Neural progenitor cell (in vitro differentiated cells): ENCODE measurements at regions not wholly inside any gene's neighbourhood (a gene's known extent, or its start where the extent isn't known, plus 50 kb on each side); places are given as distances from the start of the nearest gene placed in this dataset.

Experiments
- DNase-seq: peaks from one replicate; pipeline ENCODE4 v3.0.0-alpha.2; 2016; ENCODE audit warnings: low spot score
- H2AFZ ChIP-seq: fragments of 200-600 bp; sonication (generic); replicated peaks from 2 replicates; pipeline ENCODE4 v1.6.1; 2016; ENCODE audit warnings: antibody characterized with exemption
- H3F3A ChIP-seq: fragments of 200-600 bp; sonication (generic); 2 replicates; pipeline ENCODE4 v1.6.1; 2016; ENCODE audit warnings: antibody characterized with exemption, low read depth
- H3K27ac ChIP-seq: fragments of 200-600 bp; sonication (generic); 2 replicates; pipeline ENCODE4 v1.5.1; 2016; ENCODE audit warnings: mild to moderate bottlenecking
- H3K27me3 ChIP-seq: fragments of 200-600 bp; sonication (generic); 2 replicates; pipeline ENCODE4 v1.6.1; 2016; ENCODE audit warnings: mild to moderate bottlenecking, moderate library complexity
- H3K36me3 ChIP-seq: fragments of 200-600 bp; sonication (generic); 2 replicates; pipeline ENCODE4 v1.5.1; 2016
- H3K4me1 ChIP-seq: fragments of 200-600 bp; sonication (generic); 2 replicates; pipeline ENCODE4 v1.6.1; 2016; ENCODE audit warnings: mixed run types
- H3K4me2 ChIP-seq: fragments of 200-600 bp; sonication (generic); 2 replicates; pipeline ENCODE4 v1.6.1; 2016
- H3K4me3 ChIP-seq: fragments of 200-600 bp; sonication (generic); 2 replicates; pipeline ENCODE4 v1.5.1; 2016
- H3K79me2 ChIP-seq: fragments of 200-600 bp; sonication (generic); 2 replicates; pipeline ENCODE4 v1.6.1; 2016; ENCODE audit warnings: low read depth
- H3K9ac ChIP-seq: fragments of 200-600 bp; sonication (generic); 2 replicates; pipeline ENCODE4 v1.6.1; 2016
- H3K9me3 ChIP-seq: fragments of 200-600 bp; sonication (generic); 2 replicates; pipeline ENCODE4 v1.5.1; 2016; ENCODE audit warnings: low read depth
- H4K20me1 ChIP-seq: fragments of 200-600 bp; sonication (generic); 2 replicates; pipeline ENCODE4 v1.6.1; 2016; ENCODE audit warnings: low read depth
- H3K27ac Mint-ChIP-seq: 3 replicates; pipeline ENCODE4 v1.8.0; 2021; ENCODE audit warnings: mixed read lengths
- H3K27me3 Mint-ChIP-seq: 2 replicates; pipeline ENCODE4 v1.8.0; 2022; ENCODE audit warnings: low read depth, mild to moderate bottlenecking, inconsistent platforms, moderate library complexity, mixed read lengths; ENCODE audit not compliant: insufficient read depth
- H3K36me3 Mint-ChIP-seq: 3 replicates; pipeline ENCODE4 v1.8.0; 2021; ENCODE audit warnings: mixed read lengths
- H3K4me1 Mint-ChIP-seq: 3 replicates; pipeline ENCODE4 v1.8.0; 2021; ENCODE audit warnings: mixed read lengths
- H3K4me3 Mint-ChIP-seq: 3 replicates; pipeline ENCODE4 v1.8.0; 2021; ENCODE audit warnings: mild to moderate bottlenecking, moderate library complexity, mixed read lengths
- H3K9me3 Mint-ChIP-seq: 3 replicates; pipeline ENCODE4 v1.8.0; 2020; ENCODE audit warnings: mixed read lengths
- CTCF ChIP-seq: fragments of 200-600 bp; sonication (generic); IDR thresholded peaks from 2 replicates; pipeline ENCODE4 v1.5.1; 2017; ENCODE audit warnings: antibody characterized with exemption, mild to moderate bottlenecking
- EZH2 ChIP-seq: fragments of 200-600 bp; sonication (generic); IDR thresholded peaks from 2 replicates; pipeline ENCODE4 v1.6.1; 2017; ENCODE audit warnings: antibody characterized with exemption, mild to moderate bottlenecking, moderate library complexity
- EZH2phosphoT487 ChIP-seq: fragments of 200-600 bp; sonication (generic); IDR thresholded peaks from 2 replicates; pipeline ENCODE4 v1.6.1; 2017; ENCODE audit warnings: antibody characterized with exemption

DNA sequence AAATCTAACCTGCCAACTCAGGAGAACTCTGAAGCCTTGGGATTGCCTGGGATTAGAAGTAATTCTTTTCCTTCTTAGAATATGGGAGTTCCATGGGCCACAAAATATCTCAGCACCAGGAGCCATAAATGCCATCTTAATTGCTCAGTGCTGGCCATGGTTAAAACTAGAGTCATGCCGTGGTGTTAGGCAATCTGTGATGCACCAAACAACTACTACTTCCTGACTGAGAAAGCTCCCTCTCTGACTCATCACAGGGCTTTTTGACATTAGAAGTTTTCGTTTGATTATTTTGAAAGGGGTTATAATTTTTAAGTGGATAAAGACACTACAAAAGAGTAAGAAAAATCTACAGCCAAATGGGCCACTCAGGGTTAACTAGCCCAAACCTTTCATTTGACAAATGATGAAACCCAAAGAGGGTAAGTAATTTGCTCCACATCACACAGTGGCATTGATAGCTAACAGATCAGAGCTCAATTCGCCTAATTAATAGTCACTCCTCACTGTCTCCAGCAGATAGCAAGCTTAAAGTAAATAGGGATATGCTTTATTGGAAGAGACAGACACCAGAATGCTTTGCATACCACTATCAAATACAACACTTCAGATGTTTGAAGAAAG is 377.3 kb downstream of the EMP1 start:
- Mint-ChIP-seq H3K4me3 (no peak overlapping the region), H3K27me3 (peaks cover 5% of the 10 kb centered on the region), H3K4me1 (peaks cover 15% of the 10 kb centered on the region), H3K9me3 (peaks cover 3% of the 10 kb centered on the region), H3K27ac (no peak overlapping the region), H3K36me3 (no peaks in the 10 kb centered on the region)
- peaks cover 10% of the 10 kb centered on the region for H3F3A ChIP-seq
- no peak overlapping the region for H3K4me2 ChIP-seq
- H2AFZ ChIP-seq, result no peak overlapping the region
- H3K36me3 ChIP-seq, result no peaks in the 10 kb centered on the region
- H3K79me2 ChIP-seq, result no peaks in the 10 kb centered on the region
- no peak overlapping the region for H3K9ac ChIP-seq
- H3K4me3 ChIP-seq, result no peak overlapping the region
- no peaks in the 10 kb centered on the region for H3K9me3 ChIP-seq
- no peaks in the 10 kb centered on the region for H3K27me3 ChIP-seq
- H4K20me1 ChIP-seq, result no peaks in the 10 kb centered on the region
- no peak for TF ChIP-seq CTCF
- TF ChIP-seq EZH2phosphoT487, result no peak
- no peak for TF ChIP-seq EZH2
- peaks cover 10% of the 10 kb centered on the region for H3K4me1 ChIP-seq
- H3K27ac ChIP-seq, result no peak overlapping the region
- DNase-seq, result no peak

- Histone ChIP-seq H3F3A (no peaks in the 10 kb centered on the region), H3K9ac (no peak overlapping the region), H3K4me1 (no peaks in the 10 kb centered on the region), H3K79me2 (no peaks in the 10 kb centered on the region), H3K36me3 (no peaks in the 10 kb centered on the region), H4K20me1 (no peaks in the 10 kb centered on the region), H3K4me3 (no peak overlapping the region), H3K4me2 (no peak overlapping the region), H3K9me3 (no peaks in the 10 kb centered on the region), H3K27me3 (no peaks in the 10 kb centered on the region), H3K27ac (no peak overlapping the region), H2AFZ (no peak overlapping the region)
- peaks cover 6% of the 10 kb centered on the region for H3K4me1 Mint-ChIP-seq
- peaks cover 2% of the 10 kb centered on the region for H3K27me3 Mint-ChIP-seq
- DNase-seq, result no peak
- H3K4me3 Mint-ChIP-seq, result no peak overlapping the region
- no peak overlapping the region for H3K27ac Mint-ChIP-seq
- TF ChIP-seq CTCF (no peak), EZH2 (no peak), EZH2phosphoT487 (no peak)
- peaks cover 10% of the 10 kb centered on the region for H3K9me3 Mint-ChIP-seq
- H3K36me3 Mint-ChIP-seq, result peaks cover 4% of the 10 kb centered on the region
Measured at GRCh38 chr12:13571035-13571434, 374.5 kb downstream of the EMP1 start.

DNA sequence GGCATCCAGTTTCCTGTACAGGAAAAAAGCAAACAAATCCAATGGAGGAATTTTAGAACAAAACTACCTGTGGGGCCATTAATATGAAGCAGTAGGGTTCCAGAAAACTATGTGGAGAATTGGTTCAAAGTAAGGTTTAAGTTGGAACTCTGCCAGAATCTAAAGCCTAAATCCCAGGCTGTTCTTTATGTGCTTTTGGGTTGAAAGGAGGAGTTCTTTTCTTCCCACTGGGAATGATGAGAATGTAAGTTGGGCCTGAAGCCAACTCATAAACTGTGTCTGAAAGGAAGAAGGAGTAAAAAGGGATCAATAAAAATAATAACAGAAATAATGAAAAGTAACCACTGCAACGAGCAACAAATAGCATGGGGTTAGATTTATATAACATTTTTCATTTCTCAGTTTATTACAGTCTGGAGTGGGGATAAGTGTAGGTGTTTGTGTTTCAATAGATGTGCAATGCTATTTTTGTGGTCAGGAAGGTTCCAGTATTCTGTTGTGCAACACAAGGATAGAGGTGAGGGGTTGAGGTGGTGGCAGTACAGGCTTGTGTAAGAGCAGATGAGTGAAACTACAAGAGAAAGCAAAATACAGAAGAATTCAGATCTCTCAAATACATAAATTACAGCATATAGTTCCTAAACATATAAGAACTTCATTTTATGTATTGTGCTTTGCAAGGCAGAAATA is 373.6 kb downstream of the EMP1 start:
- Histone ChIP-seq H3K27me3 (no peaks in the 10 kb centered on the region), H3K9me3 (no peaks in the 10 kb centered on the region), H3K4me2 (no peak overlapping the region), H3K4me3 (no peak overlapping the region), H3K27ac (no peak overlapping the region), H3K4me1 (peaks cover 2% of the 10 kb centered on the region), H3K9ac (no peak overlapping the region), H3K79me2 (no peaks in the 10 kb centered on the region), H3F3A (no peaks in the 10 kb centered on the region), H4K20me1 (no peaks in the 10 kb centered on the region), H3K36me3 (no peaks in the 10 kb centered on the region), H2AFZ (no peak overlapping the region)
- peaks cover 4% of the 10 kb centered on the region for H3K36me3 Mint-ChIP-seq
- no peak for DNase-seq
- no peak overlapping the region for H3K27ac Mint-ChIP-seq
- TF ChIP-seq EZH2phosphoT487, result no peak
- no peak for TF ChIP-seq EZH2
- no peak for TF ChIP-seq CTCF
- H3K27me3 Mint-ChIP-seq, result peaks cover 2% of the 10 kb centered on the region
- peaks cover 12% of the 10 kb centered on the region for H3K4me1 Mint-ChIP-seq
- no peak overlapping the region for H3K4me3 Mint-ChIP-seq
- H3K9me3 Mint-ChIP-seq, result peaks cover 10% of the 10 kb centered on the region
